ENCODE measurements at regions not wholly inside any gene's neighbourhood (a gene's known extent, or its start where the extent isn't known, plus 50 kb on each side); places are given as distances from the start of the nearest gene placed in this dataset.

GRCh38 chr3:177523067-177523675 lies 325.9 kb upstream of the TBL1XR1 start:
- ATAC-seq (replicated peaks in 1 of 2), result no peak
- H3K4me1 Mint-ChIP-seq (ENCODE audit: low read depth), result peaks cover 11% of the 10 kb centered on the region

GRCh38 chr3:177523872-177524438 lies 326.7 kb upstream of the TBL1XR1 start:
- H3K4me3 Mint-ChIP-seq, result no peak overlapping the region
- peaks cover 18% of the 10 kb centered on the region for H3K4me1 Mint-ChIP-seq (ENCODE audit: low read depth)
- peaks cover under 1 to 4% of the 10 kb centered on the region in 2 donors for H3K9me3 Mint-ChIP-seq
- DNase-seq (no peak), ATAC-seq (replicated peaks in 1 of 2) (no peak)
- H3K36me3 Mint-ChIP-seq (ENCODE audit: insufficient read depth in 2 of 2), result peaks cover 0 to 2% of the 10 kb centered on the region in 2 donors
- H3K27me3 Mint-ChIP-seq (ENCODE audit: low read depth), result no peaks in the 10 kb centered on the region
- no peak overlapping the region for H3K27ac Mint-ChIP-seq

More at GRCh38 chr3:177523067-177523675, 325.9 kb upstream of the TBL1XR1 start:
- H3K27me3 Mint-ChIP-seq (ENCODE audit: low read depth), result no peaks in the 10 kb centered on the region
- no peak overlapping the region for H3K27ac Mint-ChIP-seq
- DNase-seq, result no peak
- peaks cover 1 to 4% of the 10 kb centered on the region in 2 donors for H3K9me3 Mint-ChIP-seq
- peaks cover 0 to 2% of the 10 kb centered on the region in 2 donors for H3K36me3 Mint-ChIP-seq (ENCODE audit: insufficient read depth in 2 of 2)
- no peak overlapping the region for H3K4me3 Mint-ChIP-seq

- ATAC-seq (replicated peaks in 1 of 2) (no peak), DNase-seq (no peak)
- H3K4me3 Mint-ChIP-seq, result no peak overlapping the region
These were observed 327.5 kb upstream of the TBL1XR1 start for GRCh38 chr3:177524742-177525141.

GRCh38 chr3:177525414-177525813 lies 328.1 kb upstream of the TBL1XR1 start:
- no peak for ATAC-seq (replicated peaks in 1 of 2)
- H3K4me1 Mint-ChIP-seq (ENCODE audit: low read depth), result peaks cover 15% of the 10 kb centered on the region
- H3K4me3 Mint-ChIP-seq, result no peak overlapping the region

More at GRCh38 chr3:177524742-177525141, 327.5 kb upstream of the TBL1XR1 start:
- H3K27me3 Mint-ChIP-seq (ENCODE audit: low read depth), result no peaks in the 10 kb centered on the region
- peaks cover 15% of the 10 kb centered on the region for H3K4me1 Mint-ChIP-seq (ENCODE audit: low read depth)
- peaks cover 0 to 2% of the 10 kb centered on the region in 2 donors for H3K36me3 Mint-ChIP-seq (ENCODE audit: insufficient read depth in 2 of 2)
- H3K27ac Mint-ChIP-seq, result no peak overlapping the region
- H3K9me3 Mint-ChIP-seq, result peaks cover 2 to 4% of the 10 kb centered on the region in 2 donors

GRCh38 chr3:177525987-177526712 lies 328.9 kb upstream of the TBL1XR1 start:
- peaks cover 2 to 4% of the 10 kb centered on the region in 2 donors for H3K9me3 Mint-ChIP-seq
- H3K4me1 Mint-ChIP-seq (ENCODE audit: low read depth), result peaks cover 15% of the 10 kb centered on the region
- DNase-seq (no peak), ATAC-seq (replicated peaks in 1 of 2) (no peak)
- no peaks in the 10 kb centered on the region for H3K27me3 Mint-ChIP-seq (ENCODE audit: low read depth)
- H3K36me3 Mint-ChIP-seq (ENCODE audit: insufficient read depth in 2 of 2), result peaks cover 0 to 2% of the 10 kb centered on the region in 2 donors
- H3K27ac Mint-ChIP-seq, result no peak overlapping the region
- no peak overlapping the region for H3K4me3 Mint-ChIP-seq

More at GRCh38 chr3:177525414-177525813, 328.1 kb upstream of the TBL1XR1 start:
- no peaks in the 10 kb centered on the region for H3K27me3 Mint-ChIP-seq (ENCODE audit: low read depth)
- no peak overlapping the region for H3K27ac Mint-ChIP-seq
- H3K9me3 Mint-ChIP-seq, result peaks cover 2 to 4% of the 10 kb centered on the region in 2 donors
- peaks cover 0 to 2% of the 10 kb centered on the region in 2 donors for H3K36me3 Mint-ChIP-seq (ENCODE audit: insufficient read depth in 2 of 2)
- DNase-seq, result no peak

- Mint-ChIP-seq H3K27me3 (ENCODE audit: low read depth) (no peaks in the 10 kb centered on the region), H3K27ac (no peak overlapping the region), H3K4me3 (no peak overlapping the region), H3K9me3 (peaks cover 2 to 4% of the 10 kb centered on the region in 2 donors), H3K36me3 (ENCODE audit: insufficient read depth in 2 of 2) (peaks cover 0 to 2% of the 10 kb centered on the region in 2 donors), H3K4me1 (ENCODE audit: low read depth) (peaks cover 15% of the 10 kb centered on the region)
- DNase-seq (no peak), ATAC-seq (replicated peaks in 1 of 2) (no peak)
These were observed 329.9 kb upstream of the TBL1XR1 start for GRCh38 chr3:177527182-177527581.

GRCh38 chr3:177528306-177529070 lies 331.2 kb upstream of the TBL1XR1 start:
- H3K4me3 Mint-ChIP-seq, result no peak overlapping the region
- peaks cover 2 to 4% of the 10 kb centered on the region in 2 donors for H3K9me3 Mint-ChIP-seq
- H3K36me3 Mint-ChIP-seq (ENCODE audit: insufficient read depth in 2 of 2), result peaks cover 0 to 2% of the 10 kb centered on the region in 2 donors
- ATAC-seq (replicated peaks in 1 of 2) (no peak), DNase-seq (no peak)
- peaks cover 15% of the 10 kb centered on the region for H3K4me1 Mint-ChIP-seq (ENCODE audit: low read depth)
- H3K27ac Mint-ChIP-seq, result no peak overlapping the region
- H3K27me3 Mint-ChIP-seq (ENCODE audit: low read depth), result no peaks in the 10 kb centered on the region

GRCh38 chr3:177529071-177529550 lies 331.8 kb upstream of the TBL1XR1 start:
- no peak for ATAC-seq (replicated peaks in 1 of 2)
- DNase-seq, result no peak
- Mint-ChIP-seq H3K36me3 (ENCODE audit: insufficient read depth in 2 of 2) (peaks cover 0 to 2% of the 10 kb centered on the region in 2 donors), H3K9me3 (peaks cover 2 to 4% of the 10 kb centered on the region in 2 donors), H3K4me1 (ENCODE audit: low read depth) (peaks cover 12% of the 10 kb centered on the region), H3K4me3 (no peak overlapping the region), H3K27me3 (ENCODE audit: low read depth) (no peaks in the 10 kb centered on the region), H3K27ac (no peak overlapping the region)

- Mint-ChIP-seq H3K27ac (no peak overlapping the region), H3K9me3 (peaks cover 2% of the 10 kb centered on the region in 2 donors), H3K27me3 (ENCODE audit: low read depth) (no peaks in the 10 kb centered on the region), H3K4me1 (ENCODE audit: low read depth) (peaks cover 10% of the 10 kb centered on the region), H3K4me3 (no peak overlapping the region), H3K36me3 (ENCODE audit: insufficient read depth in 2 of 2) (peaks cover 0 to 2% of the 10 kb centered on the region in 2 donors)
- no peak for ATAC-seq (replicated peaks in 1 of 2)
- no peak for DNase-seq
These were observed 332.5 kb upstream of the TBL1XR1 start for GRCh38 chr3:177529716-177530335.

- no peak for DNase-seq
- Mint-ChIP-seq H3K4me3 (no peak overlapping the region), H3K27ac (no peak overlapping the region), H3K36me3 (ENCODE audit: insufficient read depth in 2 of 2) (no peaks in the 10 kb centered on the region), H3K27me3 (ENCODE audit: low read depth) (no peaks in the 10 kb centered on the region), H3K9me3 (peaks cover 0 to 2% of the 10 kb centered on the region in 2 donors), H3K4me1 (ENCODE audit: low read depth) (peaks cover 10% of the 10 kb centered on the region)
- no peak for ATAC-seq (replicated peaks in 1 of 2)
These were observed 333.6 kb upstream of the TBL1XR1 start for GRCh38 chr3:177530908-177531307.

GRCh38 chr3:177536873-177537272 lies 339.6 kb upstream of the TBL1XR1 start:
- no peaks in the 10 kb centered on the region for H3K36me3 Mint-ChIP-seq (ENCODE audit: insufficient read depth in 2 of 2)
- H3K27ac Mint-ChIP-seq, result no peak overlapping the region
- H3K4me1 Mint-ChIP-seq (ENCODE audit: low read depth), result peaks cover 29% of the 10 kb centered on the region
- ATAC-seq (replicated peaks in 1 of 2) (no peak), DNase-seq (no peak)
- H3K27me3 Mint-ChIP-seq (ENCODE audit: low read depth), result no peaks in the 10 kb centered on the region
- H3K9me3 Mint-ChIP-seq, result peaks cover 0 to 3% of the 10 kb centered on the region in 2 donors
- H3K4me3 Mint-ChIP-seq, result no peak overlapping the region

GRCh38 chr3:177537612-177538011 lies 340.3 kb upstream of the TBL1XR1 start:
- Mint-ChIP-seq H3K36me3 (ENCODE audit: insufficient read depth in 2 of 2) (no peaks in the 10 kb centered on the region), H3K4me3 (no peak overlapping the region), H3K4me1 (ENCODE audit: low read depth) (peaks cover 29% of the 10 kb centered on the region), H3K27me3 (ENCODE audit: low read depth) (no peaks in the 10 kb centered on the region), H3K27ac (no peak overlapping the region), H3K9me3 (peaks cover 0 to 3% of the 10 kb centered on the region in 2 donors)
- no peak for DNase-seq
- no peak for ATAC-seq (replicated peaks in 1 of 2)

All from activated T-cell treated with anti-CD3 and anti-CD28 coated beads, Interleukin-2, amount 50 U/mL, for 72 hours (primary cell).